Rectal smooth muscle tissue (tissue), 1 donor: ENCODE measurements at regions not wholly inside any gene's neighbourhood (a gene's known extent, or its start where the extent isn't known, plus 50 kb on each side); places are given as distances from the start of the nearest gene placed in this dataset.

Experiments
- H3K27ac ChIP-seq: one replicate; pipeline ENCODE4 v1.7.0; 2013; ENCODE audit warnings: low read depth, low read length, inconsistent platforms
- H3K27me3 ChIP-seq: one replicate; pipeline ENCODE4 v1.7.0; 2013; ENCODE audit warnings: low read length; ENCODE audit not compliant: control insufficient read depth, insufficient read depth
- H3K36me3 ChIP-seq: one replicate; pipeline ENCODE4 v1.7.0; 2013; ENCODE audit warnings: low read length; ENCODE audit not compliant: control insufficient read depth, insufficient read depth
- H3K4me1 ChIP-seq: one replicate; pipeline ENCODE4 v1.7.0; 2013; ENCODE audit warnings: low read length; ENCODE audit not compliant: control insufficient read depth, insufficient read depth
- H3K4me3 ChIP-seq: one replicate; pipeline ENCODE4 v1.7.0; 2013; ENCODE audit warnings: low read length
- H3K9ac ChIP-seq: one replicate; pipeline ENCODE4 v1.7.0; 2013; ENCODE audit warnings: low read length

GRCh38 chr5:103910011-103910410, 347.4 kb upstream of the NUDT12 start:
- Histone ChIP-seq H3K27me3 (no peaks in the 10 kb centered on the region), H3K27ac (no peak overlapping the region), H3K9ac (no peak overlapping the region), H3K4me3 (no peak overlapping the region), H3K36me3 (no peaks in the 10 kb centered on the region), H3K4me1 (no peaks in the 10 kb centered on the region)

GRCh38 chr5:103909391-103909790, 346.8 kb upstream of the NUDT12 start:
- Histone ChIP-seq H3K4me3 (no peak overlapping the region), H3K9ac (no peak overlapping the region), H3K4me1 (no peaks in the 10 kb centered on the region), H3K36me3 (no peaks in the 10 kb centered on the region), H3K27ac (no peak overlapping the region), H3K27me3 (no peaks in the 10 kb centered on the region)

DNA sequence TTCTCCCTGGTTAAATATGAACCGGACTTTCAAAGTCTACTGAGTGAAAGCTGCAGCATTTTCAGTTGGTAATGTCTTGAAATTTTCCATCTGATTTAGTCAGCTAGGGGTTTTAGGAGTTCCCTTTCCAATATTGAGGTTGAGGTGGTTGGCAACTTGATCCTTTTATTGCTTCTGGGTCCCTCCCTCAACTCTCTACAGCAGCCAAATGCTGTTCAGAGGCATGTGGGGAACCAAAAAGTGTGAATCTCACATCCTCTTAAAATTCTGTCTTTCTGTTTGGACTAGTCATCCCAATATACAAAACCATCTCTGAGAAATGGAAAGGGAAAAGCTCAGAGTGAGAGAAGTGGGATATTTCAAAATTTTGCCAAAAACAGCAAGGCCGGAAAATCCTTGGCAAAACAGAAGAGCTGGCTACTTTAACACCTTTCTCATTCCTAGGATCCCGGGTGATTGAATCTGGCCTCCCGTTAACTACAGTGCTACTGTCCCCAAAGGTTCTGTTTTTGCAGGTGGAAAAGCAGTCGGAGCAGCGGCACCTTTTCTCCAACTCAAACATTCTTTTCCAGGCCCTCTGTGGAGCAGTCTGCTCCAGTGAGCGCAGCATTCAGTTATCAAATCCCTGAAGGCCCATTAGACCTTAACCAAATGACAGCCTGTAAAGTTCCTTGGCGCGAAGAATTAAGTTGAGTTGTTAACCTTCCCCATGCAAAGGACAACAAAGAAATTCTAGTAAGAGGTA, 345.9 kb upstream of the NUDT12 start:
- H3K4me3 ChIP-seq, result no peak overlapping the region
- no peaks in the 10 kb centered on the region for H3K4me1 ChIP-seq
- H3K36me3 ChIP-seq, result no peaks in the 10 kb centered on the region
- H3K27ac ChIP-seq, result no peak overlapping the region
- H3K27me3 ChIP-seq, result no peaks in the 10 kb centered on the region
- no peak overlapping the region for H3K9ac ChIP-seq

DNA sequence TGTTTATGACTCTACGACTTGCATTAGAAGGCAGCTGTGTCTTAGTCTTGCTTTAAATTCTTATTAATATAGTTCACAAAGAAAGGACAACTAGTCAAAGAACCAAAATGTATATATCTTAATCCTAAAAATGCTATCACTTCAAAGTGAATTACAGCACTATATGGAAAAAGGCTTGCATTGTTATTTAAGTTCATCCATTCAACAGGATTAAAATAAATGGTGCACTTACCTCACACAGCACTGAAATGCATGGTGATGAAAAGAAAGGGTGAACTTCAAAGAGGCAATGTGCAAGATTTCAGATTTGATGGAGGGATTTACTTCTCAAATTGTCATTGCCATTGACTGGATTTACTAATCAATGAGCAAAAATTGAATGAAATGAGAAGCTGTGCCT, 344.4 kb upstream of the NUDT12 start:
- Histone ChIP-seq H3K4me3 (no peak overlapping the region), H3K36me3 (no peaks in the 10 kb centered on the region), H3K9ac (no peak overlapping the region), H3K27me3 (no peaks in the 10 kb centered on the region), H3K4me1 (no peaks in the 10 kb centered on the region), H3K27ac (no peak overlapping the region)

DNA sequence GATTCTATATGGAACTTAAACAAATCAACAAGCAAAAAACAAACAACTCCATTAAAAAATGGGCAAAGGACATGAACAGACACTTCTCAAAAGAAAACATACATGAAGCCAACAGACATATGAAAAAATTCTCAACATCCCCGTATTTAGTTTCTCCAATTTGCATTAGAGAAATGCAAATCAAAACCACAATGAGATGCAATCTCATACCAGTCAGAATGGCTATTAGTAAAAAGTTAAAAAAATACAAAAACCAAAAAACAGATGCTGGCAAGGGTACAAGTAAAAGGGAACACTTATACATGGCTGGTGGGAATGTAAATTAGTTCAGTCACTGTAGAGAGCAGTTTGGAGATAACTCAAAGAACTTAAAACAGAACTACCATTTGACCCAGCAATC, 342.1 kb upstream of the NUDT12 start:
- no peak overlapping the region for H3K4me3 ChIP-seq
- no peak overlapping the region for H3K27ac ChIP-seq
- no peaks in the 10 kb centered on the region for H3K4me1 ChIP-seq
- H3K9ac ChIP-seq, result no peak overlapping the region
- no peaks in the 10 kb centered on the region for H3K36me3 ChIP-seq
- no peaks in the 10 kb centered on the region for H3K27me3 ChIP-seq

DNA sequence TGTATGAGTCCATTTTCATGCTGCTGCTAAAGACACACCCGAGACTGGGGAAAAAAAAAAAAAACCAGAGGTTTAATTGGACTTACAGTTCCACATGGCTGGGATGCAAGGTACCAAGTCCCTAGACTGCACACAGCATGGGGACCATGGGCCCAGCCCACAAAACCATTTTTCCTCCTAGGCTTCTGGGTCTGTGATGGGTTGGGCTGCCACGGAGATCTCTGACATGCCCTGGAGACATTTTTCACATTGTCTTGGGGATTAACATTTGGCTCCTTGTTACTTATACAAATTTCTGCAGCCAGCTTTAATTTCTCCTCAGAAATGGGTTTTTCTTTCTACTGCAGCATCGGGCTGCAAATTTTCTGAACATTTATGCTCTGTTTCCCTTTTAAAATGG, 340.3 kb upstream of the NUDT12 start:
- Histone ChIP-seq H3K4me1 (no peaks in the 10 kb centered on the region), H3K27ac (no peak overlapping the region), H3K4me3 (no peak overlapping the region), H3K9ac (no peak overlapping the region), H3K36me3 (no peaks in the 10 kb centered on the region), H3K27me3 (no peaks in the 10 kb centered on the region)

- Histone ChIP-seq H3K9ac (no peak overlapping the region), H3K27me3 (no peaks in the 10 kb centered on the region), H3K36me3 (no peaks in the 10 kb centered on the region), H3K4me1 (no peaks in the 10 kb centered on the region), H3K4me3 (no peak overlapping the region), H3K27ac (no peak overlapping the region)
Observed at GRCh38 chr5:103901885-103902284, 339.3 kb upstream of the NUDT12 start.

DNA sequence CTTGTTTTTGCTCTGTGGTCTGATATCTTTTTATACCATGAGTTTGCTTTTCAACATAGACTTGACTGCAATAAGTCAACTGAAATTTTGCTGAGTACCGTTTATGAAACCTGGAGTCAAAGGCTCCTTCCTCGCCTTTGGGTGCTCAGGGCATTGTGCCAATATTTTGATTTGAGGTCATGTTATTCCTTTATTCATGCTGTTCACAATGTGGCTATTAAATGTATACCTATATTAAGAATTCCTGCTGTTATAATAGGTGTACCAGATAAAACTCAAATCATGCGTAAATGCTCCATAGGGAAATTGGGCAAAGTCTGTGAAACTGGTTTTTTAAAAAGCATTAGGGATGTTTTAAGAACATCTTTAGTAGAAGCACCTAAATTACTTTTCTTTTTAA, 334.0 kb upstream of the NUDT12 start:
- H3K9ac ChIP-seq, result no peak overlapping the region
- no peak overlapping the region for H3K4me3 ChIP-seq
- no peaks in the 10 kb centered on the region for H3K36me3 ChIP-seq
- no peaks in the 10 kb centered on the region for H3K4me1 ChIP-seq
- H3K27ac ChIP-seq, result no peak overlapping the region
- H3K27me3 ChIP-seq, result no peaks in the 10 kb centered on the region

DNA sequence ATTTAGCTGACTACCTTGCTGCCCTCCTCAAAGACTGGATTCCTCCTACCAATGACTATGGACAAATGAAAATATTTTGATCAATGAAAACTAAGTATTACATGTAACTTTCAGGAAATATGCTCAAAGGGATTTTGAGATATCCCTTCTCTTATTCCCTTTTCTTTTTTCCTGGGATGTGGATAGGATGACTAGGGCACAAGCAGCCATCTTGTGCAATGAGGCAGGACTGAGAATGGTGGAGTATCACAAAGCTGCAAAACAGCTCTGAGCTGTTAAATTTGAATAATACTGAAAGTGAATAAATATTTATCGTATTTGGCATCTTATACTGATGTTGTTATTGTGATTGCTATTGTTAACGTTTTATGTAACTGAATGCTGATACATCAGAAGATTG, 333.1 kb upstream of the NUDT12 start:
- Histone ChIP-seq H3K27me3 (no peaks in the 10 kb centered on the region), H3K4me1 (no peaks in the 10 kb centered on the region), H3K36me3 (no peaks in the 10 kb centered on the region), H3K27ac (no peak overlapping the region), H3K9ac (no peak overlapping the region), H3K4me3 (no peak overlapping the region)

GRCh38 chr5:103894882-103895281, 332.3 kb upstream of the NUDT12 start:
- Histone ChIP-seq H3K9ac (no peak overlapping the region), H3K27ac (no peak overlapping the region), H3K4me3 (no peak overlapping the region)

DNA sequence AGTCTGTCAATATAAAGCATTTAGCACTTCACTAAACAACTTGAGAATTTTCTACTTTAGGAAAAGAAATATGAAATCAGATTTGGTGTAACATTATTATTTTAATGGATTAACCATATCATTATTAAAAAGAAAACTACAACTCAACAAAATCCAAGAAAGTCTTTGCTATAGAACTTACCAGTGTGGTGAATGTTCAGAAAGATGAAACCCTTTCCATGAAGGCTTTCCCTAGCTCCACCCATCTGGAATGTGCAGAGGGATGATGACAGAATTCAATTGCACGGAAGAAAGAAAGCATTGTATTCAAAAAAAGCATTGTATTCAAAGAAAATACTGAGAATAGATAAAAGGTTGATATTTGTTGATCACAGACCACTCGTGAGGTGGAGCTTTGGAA, 328.6 kb upstream of the NUDT12 start:
- H3K4me3 ChIP-seq, result no peak overlapping the region
- H3K36me3 ChIP-seq, result no peaks in the 10 kb centered on the region
- no peak overlapping the region for H3K27ac ChIP-seq
- H3K9ac ChIP-seq, result no peak overlapping the region
- no peaks in the 10 kb centered on the region for H3K4me1 ChIP-seq
- no peaks in the 10 kb centered on the region for H3K27me3 ChIP-seq

More at GRCh38 chr5:103894882-103895281, 332.3 kb upstream of the NUDT12 start:
- no peaks in the 10 kb centered on the region for H3K27me3 ChIP-seq
- no peaks in the 10 kb centered on the region for H3K36me3 ChIP-seq
- H3K4me1 ChIP-seq, result no peaks in the 10 kb centered on the region

DNA sequence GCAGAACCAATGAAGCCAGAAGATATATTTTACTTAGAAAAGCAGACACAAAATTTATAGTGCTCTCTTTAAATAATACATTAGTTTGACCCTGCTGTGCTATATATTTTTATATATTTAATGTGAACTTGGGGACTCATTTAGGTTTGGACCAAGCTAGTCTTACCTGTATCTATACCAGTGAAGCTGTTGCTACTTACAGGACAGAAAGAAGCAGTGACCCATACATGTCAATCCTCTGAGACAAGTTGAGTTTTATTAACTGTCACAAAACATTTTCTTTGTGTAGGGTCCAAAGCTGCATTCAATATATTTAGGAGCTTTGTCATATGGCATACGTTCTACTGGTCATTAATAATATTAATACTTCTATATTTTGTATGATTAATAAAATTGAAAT, 327.7 kb upstream of the NUDT12 start:
- H3K9ac ChIP-seq, result no peak overlapping the region
- no peaks in the 10 kb centered on the region for H3K27me3 ChIP-seq
- H3K36me3 ChIP-seq, result no peaks in the 10 kb centered on the region
- H3K4me1 ChIP-seq, result no peaks in the 10 kb centered on the region
- H3K27ac ChIP-seq, result no peak overlapping the region
- H3K4me3 ChIP-seq, result no peak overlapping the region

GRCh38 chr5:103889500-103890209, 327.1 kb upstream of the NUDT12 start:
- no peaks in the 10 kb centered on the region for H3K27me3 ChIP-seq
- H3K36me3 ChIP-seq, result no peaks in the 10 kb centered on the region
- no peaks in the 10 kb centered on the region for H3K4me1 ChIP-seq
- no peak overlapping the region for H3K4me3 ChIP-seq
- H3K9ac ChIP-seq, result no peak overlapping the region
- no peak overlapping the region for H3K27ac ChIP-seq
